Heart right ventricle (tissue), 16 donors: ENCODE measurements at regions not wholly inside any gene's neighbourhood (a gene's known extent, or its start where the extent isn't known, plus 50 kb on each side); places are given as distances from the start of the nearest gene placed in this dataset.

Experiments
- ATAC-seq, 8 donors: fragments of 200-7000 bp; cut with Tn5 transposase; one replicate each; pipeline ENCODE4 v1.9.1; 2020; ENCODE audit warnings: mild to moderate bottlenecking in 8 of 8, moderate library complexity in 8 of 8, moderate number of reproducible peaks in 1 of 8
- DNase-seq, 2 donors: peaks; one replicate each; pipeline ENCODE4 v3.0.0-alpha.2; 2020
- H3K27ac ChIP-seq, 10 donors: fragments of 200-600 bp; sonication (generic) in 2 of 10; one replicate each; pipeline versions ENCODE4 v1.5.0 to v1.8.0; 2020 to 2022; ENCODE audit warnings: mild to moderate bottlenecking in 3 of 10
- H3K27me3 ChIP-seq, 7 donors: fragments of 200-600 bp; one replicate each; pipeline ENCODE4 v1.8.0; 2021 to 2022; ENCODE audit warnings: mild to moderate bottlenecking in 2 of 7
- H3K36me3 ChIP-seq, 9 donors: fragments of 200-600 bp; sonication (generic) in 1 of 9; one replicate each; pipeline versions ENCODE4 v1.5.0 to v1.8.0; 2020 to 2022; ENCODE audit warnings: mild to moderate bottlenecking in 2 of 9
- H3K4me1 ChIP-seq, 9 donors: fragments of 200-600 bp; sonication (generic) in 1 of 9; one replicate each; pipeline versions ENCODE4 v1.5.0 to v1.8.0; 2020 to 2022; ENCODE audit warnings: mild to moderate bottlenecking in 4 of 9
- H3K4me3 ChIP-seq, 10 donors: fragments of 200-600 bp; sonication (generic) in 2 of 10; one replicate each; pipeline versions ENCODE4 v1.5.0 to v1.8.0; 2020 to 2022; ENCODE audit warnings: mild to moderate bottlenecking in 7 of 10, moderate library complexity in 2 of 10
- H3K9me3 ChIP-seq, 11 donors: fragments of 200-600 bp in 10 of 11; sonication (generic) in 2 of 11; one replicate each; pipeline versions ENCODE4 v1.5.0 to v1.8.0; 2013 to 2022; ENCODE audit warnings: mild to moderate bottlenecking in 2 of 11, control low read depth in 1 of 11, moderate library complexity in 1 of 11
- CTCF ChIP-seq, 9 donors: fragments of 200-600 bp; sonication (generic) in 2 of 9; IDR thresholded peaks; one replicate each; pipeline versions ENCODE4 v1.5.0 to v1.8.0; 2021 to 2022; ENCODE audit warnings: antibody characterized with exemption in 9 of 9, mild to moderate bottlenecking in 5 of 9, moderate library complexity in 1 of 9
- WGBS, 2 donors: extraction: QIAGEN DNeasy Blood & Tissue Kit; methylation state at CpG; one replicate each; pipeline ENCODE4 v1.1.7; 2013; ENCODE audit warnings: inconsistent platforms in 1 of 2; 5-methylcytosine and 5-hydroxymethylcytosine counted together
- intact Hi-C, 10 donors: fragments of 100-400 bp; cut with DNase I; formaldehyde crosslinking; loops; one replicate each; pipeline versions ENCODE4 v1.11.1 to v1.14.2; 2022
- donor health status: Arrhythmogenic right ventricular cardiomyopathy.
- donor health status: ischemic (EF 13 %, LVEDD 7.1; RV severe dilation, severe dysfunction).
- donor health status: healthy with polysubstance abuse.
- donor health status: DM: no; HTN: yes; CAD: no.
- donor health status: DM: no; HTN: no; CAD: no.
- donor health status: ischemic (EF 25% LVEDD 6.9; RV normal size, moderate dysfunction).
- donor health status: ischemic (EF 25% LVEDD 5.7; RV mildly dilated, moderate dysfunction).
- donor health status: healthy.
- donor health status: DM: yes; HTN: yes; CAD: no.
- donor health status: Ischemic cardiomyopathy.
- donor health status: ischemic (EF 35%, LVEDD 5.7; RV mildly dilated, moderate dysfunction).
- donor health status: nonischemic (EF 11% LVEDD 7.7; RV severe dilation, severe dysfunction).
- donor health status: DM: yes; HTN: yes; CAD: no.
- donor health status: PGD.
- donor health status: ischemic (EF 29% LVEDD 5.4; RV normal size, mild dysfunction).
- donor health status: nonischemic (EF 23%, LVEDD 6.1; RV moderate dilation, normal function).

GRCh38 chr10:121155742-121156474 lies 304.7 kb downstream of the WDR11 start:
- H3K36me3 ChIP-seq, result no peaks in the 10 kb centered on the region
- peaks cover 0 to 14% (median 0%) of the 10 kb centered on the region in 11 donors for H3K9me3 ChIP-seq
- H3K4me1 ChIP-seq, result no peaks in the 10 kb centered on the region
- no peak overlapping the region for H3K4me3 ChIP-seq
- H3K27ac ChIP-seq, result no peak overlapping the region
- no peak for TF ChIP-seq CTCF (IDR thresholded peaks at IDR 0.05)
- H3K27me3 ChIP-seq, result no peaks in the 10 kb centered on the region
- WGBS, 2 donors, result 19 to 28% methylated on average over 5 of the region's 5 CpGs
- no peak for ATAC-seq
- DNase-seq, result no peak
- intact Hi-C loops, result no loop called here

- no peak for TF ChIP-seq CTCF (IDR thresholded peaks at IDR 0.05)
- Histone ChIP-seq H3K36me3 (no peaks in the 10 kb centered on the region), H3K4me3 (no peak overlapping the region), H3K27me3 (peaks cover 0 to 4% (median 0%) of the 10 kb centered on the region in 7 donors), H3K27ac (no peak overlapping the region), H3K9me3 (peaks cover 0 to 14% (median 0%) of the 10 kb centered on the region in 11 donors), H3K4me1 (no peaks in the 10 kb centered on the region)
- WGBS, 2 donors, result 50 to 61% methylated on average over 3 to 5 of the region's 6 CpGs
- ATAC-seq (peak in 6 of 8 donors; percentile 42 to 64 (median 52)), DNase-seq (peak in 1 of 2 donors; percentile 44)
- intact Hi-C loops, result no loop called here
These were observed 306.8 kb downstream of the WDR11 start for GRCh38 chr10:121157998-121158397.

- intact Hi-C loops, result no loop called here
- H3K27me3 ChIP-seq, result peaks cover 0 to 4% (median 0%) of the 10 kb centered on the region in 7 donors
- 60% methylated on average over 2 of the region's 2 CpGs for WGBS, 2 donors
- H3K36me3 ChIP-seq, result no peaks in the 10 kb centered on the region
- ATAC-seq, result no peak
- H3K27ac ChIP-seq, result no peak overlapping the region
- peaks cover 0 to 18% (median under 1%) of the 10 kb centered on the region in 11 donors for H3K9me3 ChIP-seq
- H3K4me3 ChIP-seq, result no peak overlapping the region
- H3K4me1 ChIP-seq, result no peaks in the 10 kb centered on the region
- no peak for TF ChIP-seq CTCF (IDR thresholded peaks at IDR 0.05)
- no peak for DNase-seq
These were observed 307.9 kb downstream of the WDR11 start for GRCh38 chr10:121158988-121159579.

GRCh38 chr10:121159670-121160069 lies 308.5 kb downstream of the WDR11 start:
- peaks cover 0 to 4% (median 0%) of the 10 kb centered on the region in 7 donors for H3K27me3 ChIP-seq
- H3K36me3 ChIP-seq, result no peaks in the 10 kb centered on the region
- no peak overlapping the region for H3K4me3 ChIP-seq
- peaks cover 0 to 24% (median 4%) of the 10 kb centered on the region in 11 donors for H3K9me3 ChIP-seq
- TF ChIP-seq CTCF (IDR thresholded peaks at IDR 0.05), result no peak
- 79 to 80% methylated on average over 5 of the region's 5 CpGs for WGBS, 2 donors
- no peak overlapping the region for H3K27ac ChIP-seq
- intact Hi-C loops, result no loop called here
- no peak for DNase-seq
- no peak for ATAC-seq
- no peaks in the 10 kb centered on the region for H3K4me1 ChIP-seq
